Choroid plexus epithelial cell (primary cell): ENCODE measurements at regions not wholly inside any gene's neighbourhood (a gene's known extent, or its start where the extent isn't known, plus 50 kb on each side); places are given as distances from the start of the nearest gene placed in this dataset.
"Not testable (repeated sequence)": the region's sequence is repeated elsewhere in the genome, so short reads cannot be mapped to it uniquely, and the experiment has no call there.

Experiments used
- DNase-seq: peaks from one replicate; pipeline ENCODE4 v3.0.0-alpha.2; 2010; ENCODE audit warnings: low read depth
- H3K4me3 ChIP-seq: 2 replicates; pipeline ENCODE4 v1.5.1; 2011; ENCODE audit warnings: low read depth, mild to moderate bottlenecking, control low read depth, low read length, moderate library complexity
- TF ChIP-seq, protein P1 (sequence below): conservative IDR thresholded peaks from 2 replicates; pipeline ENCODE4 v1.5.1; 2011; ENCODE audit warnings: low read depth, mild to moderate bottlenecking, control low read depth, inconsistent platforms, low read length, moderate library complexity

DNA sequence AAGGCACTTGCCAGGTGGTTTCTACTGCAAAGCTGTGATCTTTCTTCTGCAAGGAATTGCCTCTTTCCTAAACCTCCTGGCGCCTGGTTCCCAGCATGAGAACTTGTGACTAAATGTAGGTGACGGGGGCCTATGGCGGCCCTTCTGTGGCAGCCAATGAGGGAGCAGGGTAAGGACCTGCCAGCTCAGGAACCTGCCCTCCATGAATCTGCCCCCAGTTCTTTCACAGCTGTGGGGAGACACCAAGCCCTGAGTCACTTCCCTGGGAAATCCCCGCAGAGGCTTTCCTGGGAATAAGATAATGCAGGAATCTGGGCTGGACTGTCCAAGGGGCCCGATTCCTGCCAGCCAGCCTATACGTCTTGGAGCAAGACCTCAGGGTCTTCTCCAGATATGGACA lies 56.7 kb upstream of the CTNNA1 start:
- no peak overlapping the region for H3K4me3 ChIP-seq
- DNase-seq = peak; percentile 59
- TF ChIP-seq, protein P1, sequence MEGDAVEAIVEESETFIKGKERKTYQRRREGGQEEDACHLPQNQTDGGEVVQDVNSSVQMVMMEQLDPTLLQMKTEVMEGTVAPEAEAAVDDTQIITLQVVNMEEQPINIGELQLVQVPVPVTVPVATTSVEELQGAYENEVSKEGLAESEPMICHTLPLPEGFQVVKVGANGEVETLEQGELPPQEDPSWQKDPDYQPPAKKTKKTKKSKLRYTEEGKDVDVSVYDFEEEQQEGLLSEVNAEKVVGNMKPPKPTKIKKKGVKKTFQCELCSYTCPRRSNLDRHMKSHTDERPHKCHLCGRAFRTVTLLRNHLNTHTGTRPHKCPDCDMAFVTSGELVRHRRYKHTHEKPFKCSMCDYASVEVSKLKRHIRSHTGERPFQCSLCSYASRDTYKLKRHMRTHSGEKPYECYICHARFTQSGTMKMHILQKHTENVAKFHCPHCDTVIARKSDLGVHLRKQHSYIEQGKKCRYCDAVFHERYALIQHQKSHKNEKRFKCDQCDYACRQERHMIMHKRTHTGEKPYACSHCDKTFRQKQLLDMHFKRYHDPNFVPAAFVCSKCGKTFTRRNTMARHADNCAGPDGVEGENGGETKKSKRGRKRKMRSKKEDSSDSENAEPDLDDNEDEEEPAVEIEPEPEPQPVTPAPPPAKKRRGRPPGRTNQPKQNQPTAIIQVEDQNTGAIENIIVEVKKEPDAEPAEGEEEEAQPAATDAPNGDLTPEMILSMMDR = no peak

DNA sequence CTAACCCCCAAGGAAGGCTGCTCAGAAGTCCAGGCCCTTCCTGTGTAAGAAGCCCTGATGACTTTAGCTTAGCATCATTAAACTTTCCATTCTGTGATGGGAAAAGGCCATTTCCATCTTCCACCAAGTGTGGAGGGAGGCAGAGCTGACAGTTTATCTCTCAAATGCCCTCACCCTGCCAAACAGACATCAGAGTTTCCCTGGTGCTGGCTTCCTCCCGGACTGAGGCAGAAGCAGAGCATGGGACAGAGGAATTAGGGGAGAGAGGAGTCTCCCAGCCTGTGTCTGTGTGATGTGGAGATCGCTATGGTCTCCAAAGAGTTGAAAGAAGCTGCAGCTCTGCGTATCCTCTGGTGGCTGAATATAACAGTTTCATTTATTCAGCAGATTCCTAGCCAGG lies 57.4 kb upstream of the CTNNA1 start:
- TF ChIP-seq, protein P1 = no peak
- no peak for DNase-seq
- H3K4me3 ChIP-seq = no peak overlapping the region

DNA sequence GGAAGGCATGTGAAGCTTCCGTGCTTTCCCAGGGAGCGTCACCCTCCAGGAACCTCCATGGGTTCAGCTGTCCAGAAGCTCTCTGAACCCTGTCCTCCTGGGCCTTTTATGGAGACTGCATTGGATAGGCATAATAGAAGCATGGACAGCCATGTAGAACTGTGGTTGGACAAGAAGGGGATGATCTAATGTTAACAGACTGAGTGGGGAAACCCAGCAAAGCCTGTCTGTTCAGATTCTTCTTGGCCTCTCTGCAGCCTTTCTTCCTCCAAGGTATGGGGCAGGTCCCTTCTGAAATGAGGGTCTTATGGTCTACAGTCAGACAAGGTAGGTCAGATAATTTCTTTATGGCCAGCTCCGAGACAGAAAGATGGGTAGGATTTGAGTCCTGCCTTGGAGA lies 59.1 kb upstream of the CTNNA1 start:
- TF ChIP-seq, protein P1 = no peak
- no peak for DNase-seq
- no peak overlapping the region for H3K4me3 ChIP-seq

GRCh38 chr5:138692370-138692769 lies 60.9 kb upstream of the CTNNA1 start:
- TF ChIP-seq, protein P1 = no peak
- H3K4me3 ChIP-seq = no peak overlapping the region
- no peak for DNase-seq

DNA sequence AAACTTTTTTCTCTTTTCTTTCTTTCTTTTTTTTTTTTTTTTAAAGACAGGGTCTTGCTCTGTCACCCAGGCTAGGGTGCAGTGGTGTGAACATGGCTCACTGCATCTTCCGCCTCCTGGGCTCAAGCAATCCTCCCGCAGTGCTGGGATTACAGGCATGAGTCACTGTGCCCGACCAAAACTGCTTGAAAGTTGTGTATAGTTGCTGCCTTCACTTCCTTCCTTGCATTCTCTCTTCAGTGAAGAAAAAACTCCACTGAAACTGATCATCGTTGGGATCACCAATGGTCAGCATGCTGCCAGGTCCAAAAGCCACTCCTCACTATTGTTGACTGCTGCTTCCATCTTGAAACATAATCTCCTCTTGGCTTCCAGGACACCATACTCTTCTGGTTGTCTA lies 66.6 kb upstream of the CTNNA1 start:
- H3K4me3 ChIP-seq = no peak overlapping the region
- TF ChIP-seq, protein P1 = no peak
- peak; percentile 72 for DNase-seq

- no peak overlapping the region for H3K4me3 ChIP-seq
- TF ChIP-seq, protein P1 = no peak
- DNase-seq = no peak
These were observed 68.0 kb upstream of the CTNNA1 start for GRCh38 chr5:138685193-138685745.

- not testable (repeated sequence) for H3K4me3 ChIP-seq, DNase-seq
These were observed 70.8 kb upstream of the CTNNA1 start for GRCh38 chr5:138682462-138682861.

DNA sequence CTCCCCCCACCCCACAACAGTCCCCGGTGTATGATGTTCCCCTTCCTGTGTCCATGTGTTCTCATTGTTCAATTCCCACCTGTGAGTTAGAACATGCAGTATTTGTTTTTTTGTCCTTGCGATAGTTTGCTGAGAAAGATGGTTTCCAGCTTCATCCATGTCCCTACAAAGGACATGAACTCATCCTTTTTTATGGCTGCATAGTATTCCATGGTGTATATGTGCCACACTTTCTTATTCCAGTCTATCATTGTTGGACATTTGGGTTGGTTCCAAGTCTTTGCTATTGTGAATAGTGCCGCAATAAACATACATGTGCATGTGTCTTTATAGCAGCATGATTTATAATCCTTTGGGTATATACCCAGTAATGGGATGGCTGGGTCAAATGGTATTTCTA lies 74.4 kb upstream of the CTNNA1 start:
- H3K4me3 ChIP-seq, DNase-seq: not testable (repeated sequence)
